Thoracic aorta (tissue), 2 donors: ENCODE measurements at regions not wholly inside any gene's neighbourhood (a gene's known extent, or its start where the extent isn't known, plus 50 kb on each side); places are given as distances from the start of the nearest gene placed in this dataset.
A peak's percentile ranks its signal among the peaks of the same experiment; 100 is the strongest.

Experiments
- ATAC-seq: fragments of 150-250 bp; one replicate; pipeline ENCODE4 v1.8.0; 2017; ENCODE audit warnings: low read depth; ENCODE audit not compliant: insufficient number of reproducible peaks, low FRiP score
- DNase-seq: peaks from one replicate; pipeline ENCODE4 v3.0.0-alpha.2; 2020; ENCODE audit warnings: low spot score
- H3K27ac ChIP-seq, 2 donors: fragments of 200-600 bp; sonication (generic); 1 replicate in 1 of 2; 2 replicates in 1 of 2; pipeline ENCODE4 v1.5.1; 2016; ENCODE audit warnings: mild to moderate bottlenecking in 2 of 2, moderate library complexity in 2 of 2
- H3K27me3 ChIP-seq: fragments of 200-600 bp; sonication (generic); replicated peaks from 2 replicates; pipeline ENCODE4 v1.6.0; 2016; ENCODE audit warnings: mild to moderate bottlenecking; ENCODE audit not compliant: insufficient read depth
- H3K36me3 ChIP-seq: fragments of 200-600 bp; sonication (generic); one replicate; pipeline ENCODE4 v1.5.1; 2016
- H3K4me1 ChIP-seq, 2 donors: fragments of 200-600 bp; sonication (generic); 1 replicate in 1 of 2; 2 replicates in 1 of 2; pipeline versions ENCODE4 v1.5.1 to v1.6.0; 2016; ENCODE audit warnings: low read depth in 2 of 2, mild to moderate bottlenecking in 1 of 2; ENCODE audit not compliant: control insufficient read depth in 1 of 2
- H3K4me3 ChIP-seq: fragments of 200-600 bp; sonication (generic); 2 replicates; pipeline ENCODE4 v1.5.1; 2016; ENCODE audit warnings: mild to moderate bottlenecking
- H3K9me3 ChIP-seq: fragments of 200-600 bp; sonication (generic); 2 replicates; pipeline ENCODE4 v1.5.1; 2016
- CTCF ChIP-seq: fragments of 200-600 bp; sonication (generic); IDR thresholded peaks from one replicate; pipeline ENCODE4 v1.5.1; 2019; ENCODE audit warnings: antibody characterized with exemption

GRCh38 chr6:40848868-40849514, 190.0 kb downstream of the UNC5CL start:
- Histone ChIP-seq H3K9me3 (no peaks in the 10 kb centered on the region), H3K27ac (no peak overlapping the region), H3K4me1 (peaks cover 0 to 13% of the 10 kb centered on the region in 2 donors), H3K4me3 (no peak overlapping the region), H3K27me3 (no peaks in the 10 kb centered on the region), H3K36me3 (no peaks in the 10 kb centered on the region)
- DNase-seq, result no peak
- no peak for ATAC-seq
- TF ChIP-seq CTCF, result no peak

- H3K27ac ChIP-seq, result no peak overlapping the region
- ATAC-seq, result no peak
- no peaks in the 10 kb centered on the region for H3K9me3 ChIP-seq
- DNase-seq, result no peak
- no peaks in the 10 kb centered on the region for H3K36me3 ChIP-seq
- peaks cover 0 to 13% of the 10 kb centered on the region in 2 donors for H3K4me1 ChIP-seq
- no peaks in the 10 kb centered on the region for H3K27me3 ChIP-seq
- no peak overlapping the region for H3K4me3 ChIP-seq
- no peak for TF ChIP-seq CTCF
Observed at GRCh38 chr6:40848038-40848437, 191.0 kb downstream of the UNC5CL start.

DNA sequence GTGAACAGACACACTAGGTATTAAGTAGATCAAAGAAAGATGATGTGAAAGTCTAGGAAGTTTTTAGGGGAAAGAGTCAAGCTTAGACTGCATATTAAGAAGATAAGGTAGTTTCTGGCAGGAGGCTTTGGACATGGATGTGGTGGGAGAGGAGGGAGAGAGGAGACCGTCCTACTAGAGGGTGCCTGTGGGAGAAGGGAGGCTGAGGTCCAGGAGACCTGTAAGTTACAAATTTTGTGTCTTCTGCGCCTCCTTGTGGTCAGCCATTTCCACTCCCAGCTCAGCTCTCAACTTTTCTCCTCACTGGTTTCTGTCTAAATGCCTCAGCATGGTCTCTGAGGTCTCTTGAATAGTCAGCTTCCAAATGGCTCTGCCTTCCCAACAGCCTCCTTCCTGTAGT, 193.5 kb downstream of the UNC5CL start:
- peak; percentile 48 for TF ChIP-seq CTCF
- DNase-seq (no peak), ATAC-seq (no peak)
- Histone ChIP-seq H3K4me1 (peaks cover 0 to 13% of the 10 kb centered on the region in 2 donors), H3K9me3 (no peaks in the 10 kb centered on the region), H3K27me3 (no peaks in the 10 kb centered on the region), H3K4me3 (no peak overlapping the region), H3K36me3 (no peaks in the 10 kb centered on the region), H3K27ac (no peak overlapping the region)

DNA sequence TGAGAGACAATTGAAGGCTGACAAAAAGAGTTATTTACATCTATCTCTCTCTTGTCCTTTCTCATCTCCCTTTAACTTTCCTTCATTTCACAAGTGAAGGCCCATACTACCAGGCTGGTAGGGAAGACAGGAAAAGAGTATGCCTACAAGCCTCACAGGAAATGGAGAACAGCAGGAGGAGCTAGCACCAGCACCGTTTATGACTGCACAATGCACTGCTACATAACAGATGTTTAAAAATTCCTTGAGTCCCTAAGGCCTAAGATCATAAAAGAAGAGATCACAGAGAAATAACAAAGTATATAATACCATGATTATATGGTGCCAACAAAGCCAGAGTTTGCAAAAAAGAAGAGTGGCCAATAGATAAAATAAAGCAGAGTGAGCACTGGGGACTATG, 194.8 kb downstream of the UNC5CL start:
- TF ChIP-seq CTCF, result no peak
- Histone ChIP-seq H3K4me1 (peaks cover 0 to 6% of the 10 kb centered on the region in 2 donors), H3K9me3 (no peaks in the 10 kb centered on the region), H3K36me3 (no peaks in the 10 kb centered on the region), H3K27me3 (no peaks in the 10 kb centered on the region), H3K4me3 (no peak overlapping the region), H3K27ac (no peak overlapping the region)
- DNase-seq, result no peak
- ATAC-seq, result no peak

DNA sequence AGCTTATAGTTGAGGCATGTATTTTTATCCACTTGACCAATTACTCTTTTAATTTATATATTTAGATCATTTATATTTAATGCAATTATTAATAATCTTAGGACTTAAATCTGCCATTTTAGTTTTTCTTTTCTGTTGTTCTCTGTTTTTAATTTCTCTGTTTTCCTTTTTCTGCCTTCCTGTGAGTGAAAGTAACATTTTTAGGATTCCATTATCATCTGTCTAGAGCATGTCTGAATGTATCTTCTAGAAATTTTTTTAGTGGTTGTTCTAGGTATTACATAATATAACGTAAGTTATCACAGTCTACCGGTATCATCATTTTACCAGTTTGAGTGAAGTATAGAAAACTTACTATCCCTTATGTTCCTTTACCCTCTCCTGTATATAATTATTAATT, 197.3 kb downstream of the UNC5CL start:
- ATAC-seq (no peak), DNase-seq (no peak)
- no peaks in the 10 kb centered on the region for H3K36me3 ChIP-seq
- no peak overlapping the region for H3K27ac ChIP-seq
- no peaks in the 10 kb centered on the region for H3K4me1 ChIP-seq
- TF ChIP-seq CTCF, result no peak
- H3K9me3 ChIP-seq, result no peaks in the 10 kb centered on the region
- H3K4me3 ChIP-seq, result no peak overlapping the region
- H3K27me3 ChIP-seq, result no peaks in the 10 kb centered on the region
